Tibial artery (tissue), 4 donors: ENCODE measurements at regions not wholly inside any gene's neighbourhood (a gene's known extent, or its start where the extent isn't known, plus 50 kb on each side); places are given as distances from the start of the nearest gene placed in this dataset.

Source experiments
- DNase-seq, 2 donors: peaks; one replicate each; pipeline ENCODE4 v3.0.0-alpha.2; 2019
- H3K27ac ChIP-seq, 2 donors: fragments of 200-600 bp; sonication (generic) in 1 of 2; 1 replicate in 1 of 2; 2 replicates in 1 of 2; pipeline ENCODE4 v1.5.1; 2018 to 2019; ENCODE audit warnings: mild to moderate bottlenecking in 1 of 2
- H3K27me3 ChIP-seq, 2 donors: fragments of 200-600 bp; sonication (generic) in 1 of 2; one replicate each; pipeline versions ENCODE4 v1.5.1 to v1.6.0; 2016 to 2019
- H3K36me3 ChIP-seq, 3 donors: fragments of 200-600 bp; sonication (generic) in 2 of 3; one replicate each; pipeline ENCODE4 v1.5.1; 2016 to 2019; ENCODE audit warnings: mild to moderate bottlenecking in 2 of 3
- H3K4me1 ChIP-seq, 4 donors: fragments of 200-600 bp; sonication (generic) in 2 of 4; 1 replicate in 3 of 4; 2 replicates in 1 of 4; pipeline ENCODE4 v1.5.1; 2016 to 2019
- H3K4me3 ChIP-seq, 2 donors: fragments of 200-600 bp; sonication (generic) in 1 of 2; 1 replicate in 1 of 2; 2 replicates in 1 of 2; pipeline ENCODE4 v1.5.1; 2018 to 2019; ENCODE audit warnings: mild to moderate bottlenecking in 2 of 2
- H3K9me3 ChIP-seq, 3 donors: fragments of 200-600 bp; sonication (generic) in 1 of 3; one replicate each; pipeline ENCODE4 v1.5.1; 2016 to 2019
- CTCF ChIP-seq, 2 experiments: fragments of 200-600 bp in 1 of 2; fragments of 450-650 bp in 1 of 2; IDR thresholded peaks; one replicate each; pipeline ENCODE4 v1.5.1; 2017 to 2019; ENCODE audit warnings: antibody characterized with exemption in 2 of 2, mild to moderate bottlenecking in 1 of 2, moderate library complexity in 1 of 2
- intact Hi-C: fragments of 100-400 bp; cut with DNase I; formaldehyde crosslinking; loops from one replicate; pipeline ENCODE4 v1.15.0; 2023; ENCODE audit warnings: low total_unique reads

- no peak for TF ChIP-seq CTCF (IDR thresholded peaks at IDR 0.05)
- H3K4me1 ChIP-seq: no peaks in the 10 kb centered on the region
- DNase-seq: no peak
- no peak overlapping the region for H3K4me3 ChIP-seq
- no peaks in the 10 kb centered on the region for H3K27me3 ChIP-seq
- no peak overlapping the region for H3K27ac ChIP-seq
- intact Hi-C loops: no loop called here
- H3K9me3 ChIP-seq: no peaks in the 10 kb centered on the region
- H3K36me3 ChIP-seq: no peaks in the 10 kb centered on the region
Observed at GRCh38 chr4:31379364-31379763, 659.2 kb downstream of the PCDH7 start.

GRCh38 chr4:31383767-31384166, 663.6 kb downstream of the PCDH7 start:
- no peaks in the 10 kb centered on the region for H3K4me1 ChIP-seq
- no peaks in the 10 kb centered on the region for H3K36me3 ChIP-seq
- no peaks in the 10 kb centered on the region for H3K27me3 ChIP-seq
- no peak for DNase-seq
- H3K9me3 ChIP-seq: no peaks in the 10 kb centered on the region
- no peak for TF ChIP-seq CTCF (IDR thresholded peaks at IDR 0.05)
- H3K27ac ChIP-seq: no peak overlapping the region
- intact Hi-C loops: no loop called here
- H3K4me3 ChIP-seq: no peak overlapping the region

GRCh38 chr4:31390849-31391248, 670.7 kb downstream of the PCDH7 start:
- Histone ChIP-seq H3K4me1 (no peaks in the 10 kb centered on the region), H3K9me3 (no peaks in the 10 kb centered on the region), H3K36me3 (no peaks in the 10 kb centered on the region), H3K27me3 (no peaks in the 10 kb centered on the region), H3K27ac (no peak overlapping the region), H3K4me3 (no peak overlapping the region)
- TF ChIP-seq CTCF (IDR thresholded peaks at IDR 0.05): no peak
- no peak for DNase-seq
- intact Hi-C loops: no loop called here

- Histone ChIP-seq H3K9me3 (no peaks in the 10 kb centered on the region), H3K27ac (no peak overlapping the region), H3K27me3 (no peaks in the 10 kb centered on the region), H3K36me3 (no peaks in the 10 kb centered on the region), H3K4me1 (no peaks in the 10 kb centered on the region), H3K4me3 (no peak overlapping the region)
- no peak for DNase-seq
- TF ChIP-seq CTCF (IDR thresholded peaks at IDR 0.05): no peak
- intact Hi-C loops: no loop called here
Observed at GRCh38 chr4:31391976-31392375, 671.8 kb downstream of the PCDH7 start.

GRCh38 chr4:31392923-31393322, 672.8 kb downstream of the PCDH7 start:
- Histone ChIP-seq H3K4me3 (no peak overlapping the region), H3K27me3 (no peaks in the 10 kb centered on the region), H3K36me3 (no peaks in the 10 kb centered on the region), H3K9me3 (no peaks in the 10 kb centered on the region), H3K27ac (no peak overlapping the region), H3K4me1 (no peaks in the 10 kb centered on the region)
- TF ChIP-seq CTCF (IDR thresholded peaks at IDR 0.05): no peak
- DNase-seq: no peak
- intact Hi-C loops: no loop called here

- H3K27me3 ChIP-seq: no peaks in the 10 kb centered on the region
- TF ChIP-seq CTCF (IDR thresholded peaks at IDR 0.05): no peak
- no peak for DNase-seq
- no peaks in the 10 kb centered on the region for H3K9me3 ChIP-seq
- no peak overlapping the region for H3K27ac ChIP-seq
- no peak overlapping the region for H3K4me3 ChIP-seq
- intact Hi-C loops: no loop called here
- no peaks in the 10 kb centered on the region for H3K4me1 ChIP-seq
- no peaks in the 10 kb centered on the region for H3K36me3 ChIP-seq
Observed at GRCh38 chr4:31408121-31408520, 688.0 kb downstream of the PCDH7 start.
